ENCODE measurements at regions not wholly inside any gene's neighbourhood (a gene's known extent, or its start where the extent isn't known, plus 50 kb on each side); places are given as distances from the start of the nearest gene placed in this dataset.
A peak's percentile ranks its signal among the peaks of the same experiment; 100 is the strongest.

DNA sequence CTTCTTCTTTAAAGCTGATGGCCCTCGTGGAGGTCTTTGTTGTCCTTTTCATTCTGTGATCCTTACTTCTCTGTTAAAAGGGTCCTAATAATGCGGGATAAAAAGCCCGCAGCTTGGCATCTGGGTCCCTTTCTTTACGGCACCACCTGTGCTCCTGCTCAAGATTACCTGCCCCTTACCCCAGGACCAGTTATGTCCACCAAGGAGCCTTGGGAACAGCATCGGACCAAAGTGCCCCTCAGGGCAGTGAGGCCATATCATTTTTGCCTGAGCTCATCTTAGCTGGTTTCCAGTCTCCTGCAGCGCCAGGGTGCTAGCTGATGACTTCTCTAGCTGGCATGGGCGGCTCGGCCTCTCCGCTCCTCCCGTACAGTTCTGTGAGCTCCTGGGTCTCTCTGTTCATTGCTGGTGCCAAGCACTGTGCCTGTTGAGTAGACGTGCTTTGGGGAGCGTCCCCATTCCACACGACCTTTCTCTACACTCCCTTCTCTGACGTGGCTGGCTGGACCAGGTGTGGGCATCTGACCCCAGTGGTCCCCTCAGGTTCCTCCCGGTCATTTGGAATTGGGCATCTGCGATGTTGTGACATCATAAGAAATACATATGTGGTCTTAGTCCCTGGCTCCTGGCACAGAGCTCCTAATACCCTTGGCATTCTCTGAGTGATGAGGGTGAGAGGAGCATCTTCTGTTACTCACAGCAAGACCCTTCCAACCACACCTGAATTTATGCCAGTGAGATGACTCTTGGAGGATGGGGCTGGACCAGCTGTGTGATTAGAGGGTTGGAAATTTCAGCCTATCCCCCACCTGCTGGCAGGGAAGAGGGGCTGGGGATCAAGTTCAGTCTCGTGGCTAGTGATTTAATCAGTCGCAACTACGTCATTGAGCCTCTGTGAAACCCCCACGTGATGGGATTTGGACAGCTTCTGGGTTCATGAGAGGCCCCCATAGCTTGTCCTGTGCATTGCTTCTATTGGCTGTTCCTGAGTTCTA lies 134.2 kb upstream of the HS6ST1 start:
- peak; percentile 13 for DNase-seq

DNA sequence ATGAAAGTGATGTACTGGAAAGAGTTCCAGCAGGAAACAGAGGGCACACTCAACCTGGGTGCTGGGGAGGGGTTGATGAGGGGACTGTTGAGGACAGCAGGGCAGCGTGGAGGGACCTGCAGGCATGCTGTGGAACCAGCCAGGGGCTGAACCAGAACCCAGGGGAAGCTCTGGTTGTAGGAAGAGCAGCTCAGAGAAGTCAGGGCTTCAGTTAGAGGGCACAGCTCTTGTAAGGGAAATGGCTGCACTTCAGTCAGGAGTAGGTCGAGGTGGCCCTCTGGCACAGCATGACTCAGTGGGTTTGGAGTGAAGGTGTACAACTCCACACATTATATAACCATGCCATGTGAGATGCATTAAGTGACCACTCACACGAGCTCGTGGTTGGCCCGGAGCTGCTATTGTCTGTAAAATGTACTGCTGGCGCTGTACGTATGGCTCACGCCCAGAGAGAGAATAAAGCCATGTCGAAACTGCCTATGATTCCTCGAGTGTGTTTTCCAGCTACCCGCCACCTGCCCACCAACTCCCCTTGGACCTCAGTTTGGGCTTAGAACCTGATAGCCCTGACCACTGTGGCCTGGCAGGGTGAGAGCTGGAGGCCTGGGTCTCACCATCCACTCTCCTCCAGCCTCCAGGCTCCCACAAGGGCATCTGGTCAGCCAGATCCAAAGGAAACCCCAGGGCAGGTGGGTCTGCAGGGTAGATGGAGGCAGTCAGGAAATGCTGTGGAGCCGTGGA lies 136.5 kb upstream of the HS6ST1 start:
- DNase-seq, result peak; percentile 16

DNA sequence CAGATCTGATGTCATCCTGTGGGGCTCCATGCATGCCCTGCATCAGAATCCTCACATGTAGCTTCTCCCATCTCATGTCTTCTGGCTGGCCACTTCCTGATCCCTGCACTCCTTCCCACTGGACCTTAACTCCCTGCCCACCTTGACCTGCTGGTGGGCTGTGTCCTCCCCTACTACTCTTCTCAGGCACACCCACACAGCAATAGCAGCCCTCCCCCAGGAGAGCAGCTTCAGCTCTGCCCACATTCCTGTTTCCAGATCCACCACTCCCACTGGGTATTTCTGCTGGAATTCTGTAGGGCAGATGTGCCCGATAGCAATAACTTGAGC lies 137.0 kb upstream of the HS6ST1 start:
- DNase-seq, result peak; percentile 13

- DNase-seq, result no peak
These were observed 137.6 kb upstream of the HS6ST1 start for GRCh38 chr2:128456281-128456680.

DNA sequence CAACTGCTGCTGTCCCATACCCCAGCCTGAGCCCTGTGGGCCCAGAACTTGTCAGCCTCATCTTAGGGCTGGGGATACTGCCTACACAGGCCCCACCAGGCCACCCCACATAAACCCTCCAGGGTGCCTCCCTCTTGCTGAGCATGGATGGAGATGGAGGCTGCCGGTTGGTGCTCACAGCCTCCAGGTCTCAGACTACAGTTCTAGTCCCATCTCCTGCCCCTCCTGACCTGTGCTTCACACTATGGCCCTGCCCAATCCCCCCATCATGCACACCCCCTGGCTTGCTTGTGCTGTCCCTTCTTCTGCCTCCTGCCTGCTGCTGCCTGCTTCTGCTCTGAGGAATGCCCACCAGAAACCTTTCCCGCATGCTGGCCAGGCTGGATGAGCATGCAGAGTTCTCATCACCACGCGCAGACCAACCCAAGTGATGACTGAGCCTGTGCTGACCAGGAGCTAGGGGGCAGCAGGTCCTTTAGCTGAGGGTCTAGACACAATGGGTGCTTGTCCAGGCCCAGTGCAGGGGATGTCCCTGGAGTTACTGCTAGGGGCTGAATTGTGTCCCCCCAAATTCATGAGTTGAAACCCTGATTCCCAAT lies 138.4 kb upstream of the HS6ST1 start:
- DNase-seq, result peak; percentile 10

DNA sequence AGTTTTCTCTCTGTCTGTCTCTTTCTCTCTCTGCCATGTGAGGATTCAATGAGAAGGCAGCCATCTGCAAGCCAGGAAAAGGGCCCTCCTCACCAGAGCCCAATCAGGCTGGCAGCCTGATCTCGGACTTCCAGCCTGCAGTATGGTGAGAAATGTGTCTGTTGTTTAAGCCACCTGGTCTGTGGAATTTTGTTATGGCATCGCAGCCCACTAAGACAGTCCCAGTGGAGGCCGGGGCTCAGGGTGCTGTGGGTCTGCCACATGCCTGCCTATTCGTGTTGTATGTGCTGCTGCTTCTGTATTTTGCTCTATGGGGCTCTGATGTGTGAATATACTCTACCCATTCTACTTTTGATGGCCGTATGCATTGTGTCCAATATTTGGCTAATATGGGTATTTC lies 139.0 kb upstream of the HS6ST1 start:
- no peak for DNase-seq

GRCh38 chr2:128458505-128458904 lies 139.8 kb upstream of the HS6ST1 start:
- DNase-seq, result no peak

GRCh38 chr2:128464456-128464855 lies 145.8 kb upstream of the HS6ST1 start:
- no peak for DNase-seq

DNA sequence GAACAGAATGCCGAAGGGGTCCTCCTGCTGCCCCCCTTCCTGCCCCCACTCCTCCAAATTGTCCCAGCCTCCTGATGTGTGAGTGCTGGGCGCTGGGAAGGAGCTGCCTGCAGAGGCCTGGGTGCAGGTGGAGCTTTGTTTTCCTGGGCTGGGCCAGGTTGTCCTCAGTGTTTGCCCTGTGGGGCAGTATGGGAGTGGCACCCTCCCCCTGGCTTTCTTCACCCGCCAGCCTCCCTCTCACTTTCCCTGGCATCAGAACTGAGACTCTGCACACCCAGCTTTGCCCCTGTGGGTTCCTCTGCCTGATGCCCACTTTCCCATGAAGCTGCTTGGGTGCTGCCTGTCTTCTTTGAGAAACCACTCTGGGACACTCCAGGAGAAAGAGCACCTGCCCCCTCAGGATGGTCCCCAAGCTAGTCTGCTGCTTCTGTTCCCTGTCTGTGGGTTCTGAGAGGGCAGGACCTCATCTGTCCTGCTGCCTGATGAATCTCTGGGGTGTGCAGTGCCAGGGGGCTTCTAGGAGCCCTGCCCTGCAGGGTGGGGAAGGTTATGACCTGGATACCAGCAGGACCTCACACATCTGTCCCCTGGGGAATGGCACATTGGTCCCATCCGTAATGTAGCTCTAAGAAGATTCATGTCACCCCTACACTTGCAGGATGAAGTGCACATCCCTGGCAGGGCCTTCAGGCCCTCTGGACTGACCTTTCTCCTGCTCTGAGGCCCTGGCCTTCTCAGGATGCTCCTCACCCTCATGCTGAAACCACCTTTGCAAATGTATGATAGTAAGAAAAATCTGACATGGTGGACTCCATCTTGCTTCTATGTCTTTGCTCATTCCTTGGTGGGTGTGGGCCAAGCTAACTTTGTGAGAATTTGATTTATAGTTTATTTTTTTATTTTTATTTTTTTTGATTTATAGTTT lies 146.8 kb upstream of the HS6ST1 start:
- DNase-seq, result no peak

- DNase-seq, result no peak
These were observed 147.7 kb upstream of the HS6ST1 start for GRCh38 chr2:128466376-128466775.

- no peak for DNase-seq
These were observed 148.1 kb upstream of the HS6ST1 start for GRCh38 chr2:128466776-128467175.

DNA sequence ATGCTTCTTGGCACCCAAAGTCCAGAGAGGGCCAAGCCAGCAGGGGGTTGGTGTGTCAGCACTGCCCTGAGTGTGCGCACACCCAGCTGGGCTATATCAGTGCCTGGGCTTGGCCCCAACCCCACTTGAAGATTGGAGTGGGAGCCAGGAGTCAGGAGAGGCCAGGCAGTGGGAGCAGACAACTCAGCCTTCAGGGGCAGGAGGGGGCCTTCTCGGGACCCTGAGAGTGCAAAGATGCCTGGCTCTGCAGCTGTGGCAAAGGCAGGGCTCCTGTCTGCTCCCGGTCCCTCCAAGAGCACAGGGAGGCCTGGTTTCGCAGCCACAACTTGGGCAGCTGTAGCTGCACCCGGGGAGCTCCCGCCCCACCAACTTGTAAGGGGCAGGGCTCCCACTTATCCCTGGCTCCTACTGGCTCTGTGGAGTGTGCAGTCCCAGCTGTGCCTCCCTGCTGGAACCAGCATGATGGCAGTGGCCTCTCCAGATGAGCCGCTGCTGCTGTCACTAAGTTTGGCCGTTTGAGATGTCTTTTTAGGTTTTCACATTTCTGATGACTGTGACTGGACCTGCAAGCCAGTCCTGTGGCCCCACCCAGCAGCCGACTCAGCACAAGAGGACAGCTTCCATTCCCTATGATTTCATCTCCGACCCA lies 148.8 kb upstream of the HS6ST1 start:
- no peak for DNase-seq

DNA sequence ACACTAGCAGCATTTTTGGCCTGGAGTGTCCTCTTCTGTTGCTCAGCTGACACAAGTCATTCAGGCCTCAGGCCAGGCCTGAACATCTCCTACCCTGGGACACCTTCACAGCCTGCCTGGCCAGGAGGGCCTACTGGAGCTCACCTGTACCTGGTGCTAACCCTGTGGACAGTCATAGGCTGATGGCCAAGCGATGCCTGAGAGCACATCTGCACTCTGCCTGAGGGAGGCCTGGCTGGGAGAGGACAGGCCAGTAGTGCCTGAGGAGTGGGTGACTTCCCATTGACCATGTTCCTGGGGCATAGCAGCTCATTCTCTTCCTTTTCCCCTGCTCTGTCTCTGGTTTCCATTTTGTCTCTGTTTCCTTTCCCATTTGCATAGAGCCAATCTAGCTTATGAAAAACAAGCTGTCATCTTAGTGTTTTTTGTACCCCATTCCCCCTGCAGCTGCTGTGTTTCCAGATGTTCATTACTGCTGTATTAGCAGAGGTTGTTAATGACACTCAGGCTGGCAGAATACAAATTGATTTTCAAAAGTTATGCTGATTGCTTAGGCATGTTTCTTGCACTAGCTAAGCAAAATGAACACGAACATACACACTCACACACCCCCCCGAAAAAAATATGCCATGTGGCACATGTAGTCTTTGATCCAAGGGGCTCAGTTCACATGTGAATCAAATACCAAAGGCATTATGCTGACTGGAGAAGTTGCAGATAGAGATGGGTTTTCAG lies 149.7 kb upstream of the HS6ST1 start:
- DNase-seq, result no peak

DNA sequence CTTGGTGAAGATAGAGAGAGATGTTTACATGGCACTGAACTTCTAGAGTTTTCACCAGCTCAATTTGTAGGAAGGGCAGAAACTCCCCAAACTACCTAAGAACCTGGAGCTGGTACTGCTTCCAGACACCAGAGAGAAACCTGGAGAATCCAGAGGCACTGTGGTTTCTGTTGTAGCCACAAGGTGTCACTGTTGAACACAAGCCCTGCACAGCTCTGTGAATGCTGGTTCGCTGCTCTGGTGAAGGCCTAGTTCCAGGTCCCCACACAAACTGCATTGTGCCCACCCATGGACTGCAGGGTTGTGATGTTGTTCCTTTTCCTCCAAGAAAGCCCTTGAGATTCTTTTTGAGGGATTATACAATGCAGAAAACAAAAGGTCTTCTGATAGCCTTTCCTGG lies 150.5 kb upstream of the HS6ST1 start:
- DNase-seq, result peak; percentile 34

DNA sequence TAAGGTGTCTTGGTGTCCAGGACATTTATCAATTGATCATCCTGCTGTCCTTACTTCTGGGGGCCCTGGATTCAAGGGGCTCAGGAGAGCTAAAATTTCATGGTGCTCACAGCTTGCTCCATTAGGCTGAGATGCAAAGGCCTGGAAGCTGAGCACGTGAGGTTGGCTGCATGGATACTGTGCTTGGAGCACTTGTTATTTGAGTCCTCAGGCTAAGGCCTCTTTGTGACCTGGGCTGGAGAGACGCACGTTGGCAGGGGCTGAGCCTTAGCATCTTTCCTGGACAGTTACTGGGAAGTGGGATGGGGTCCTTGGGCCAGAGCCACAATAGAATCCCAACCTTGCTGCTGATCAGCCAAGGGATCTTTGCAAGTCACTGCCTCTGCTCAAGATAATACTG lies 151.2 kb upstream of the HS6ST1 start:
- peak; percentile 15 for DNase-seq

GRCh38 chr2:128472789-128473174 lies 154.1 kb upstream of the HS6ST1 start:
- DNase-seq, result no peak

- peak; percentile 72 for DNase-seq
These were observed 154.7 kb upstream of the HS6ST1 start for GRCh38 chr2:128473175-128474035.

DNA sequence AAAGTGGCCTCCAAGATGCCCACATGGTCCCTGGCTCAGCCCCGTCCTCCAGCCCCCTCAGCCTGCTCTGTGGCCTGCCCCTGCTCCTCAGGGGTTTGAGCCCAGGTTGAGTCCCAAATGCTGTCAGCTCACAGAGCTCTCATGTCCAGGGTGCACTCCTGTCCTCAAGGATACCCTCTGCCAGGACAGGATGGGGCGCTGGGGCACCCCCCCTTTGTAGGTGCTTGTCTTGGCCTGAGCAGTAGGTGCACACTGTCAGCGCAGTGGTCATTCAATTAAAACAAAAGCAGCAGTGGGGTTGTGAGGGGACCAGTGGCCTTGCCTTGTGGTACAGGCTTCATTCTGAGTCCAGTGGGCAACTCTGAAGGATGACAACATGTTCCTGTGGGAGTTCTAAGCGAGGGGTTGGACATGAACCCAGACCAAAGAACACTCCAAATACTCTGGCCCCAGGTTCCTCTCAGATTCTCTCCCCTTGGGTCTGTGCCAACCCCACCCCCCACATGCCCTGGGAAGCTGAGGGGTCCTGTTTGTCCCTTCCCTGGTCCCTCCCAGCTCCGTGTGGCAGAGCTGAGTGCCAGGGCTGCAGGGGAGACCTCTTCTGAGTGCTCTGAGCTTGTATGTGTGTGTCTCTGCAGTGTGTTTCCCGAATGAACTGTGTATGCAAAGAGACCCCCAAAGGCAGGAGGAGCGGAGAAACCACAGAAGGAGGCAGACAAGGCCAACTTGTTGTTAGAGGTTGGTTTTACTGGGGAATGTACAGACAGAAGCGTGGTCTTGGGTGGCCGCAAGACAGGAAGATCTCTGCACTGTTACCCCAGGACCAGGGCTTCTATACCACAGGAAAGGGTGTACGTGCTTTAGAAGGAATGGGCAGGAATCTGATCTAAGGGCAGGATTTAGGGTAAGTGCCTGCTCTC lies 155.6 kb upstream of the HS6ST1 start:
- DNase-seq, result peak; percentile 19

- peak; percentile 17 for DNase-seq
These were observed 156.3 kb upstream of the HS6ST1 start for GRCh38 chr2:128474962-128475361.

Data from stimulated activated CD8-positive, alpha-beta memory T cell treated with anti-CD3 and anti-CD28 coated beads, Interleukin-4, amount 100 ng/mL, for 48 hours (primary cell).